Neural cell (in vitro differentiated cells): ENCODE measurements at regions not wholly inside any gene's neighbourhood (a gene's known extent, or its start where the extent isn't known, plus 50 kb on each side); places are given as distances from the start of the nearest gene placed in this dataset.

Experiments
- H2AFZ ChIP-seq: fragments of 200-600, 300-800 bp; sonication (generic), shearing (Covaris generic); 2 replicates; pipeline ENCODE4 v1.6.0; 2014; ENCODE audit warnings: low read depth, mild to moderate bottlenecking, antibody characterized with exemption, low read length, moderate library complexity
- H3F3A ChIP-seq: fragments of 200-600 bp; shearing (Covaris generic); 2 replicates; pipeline ENCODE4 v1.6.1; 2016; ENCODE audit warnings: mild to moderate bottlenecking, moderate library complexity, mixed read lengths, antibody characterized with exemption, low read length; ENCODE audit not compliant: insufficient read depth, poor library complexity, severe bottlenecking
- H3K27ac ChIP-seq: fragments of 200-600, 300-800 bp; sonication (generic), shearing (Covaris generic); 2 replicates; pipeline ENCODE4 v1.5.1; 2014; ENCODE audit warnings: mild to moderate bottlenecking, low read length, moderate library complexity
- H3K27me3 ChIP-seq: fragments of 300-800, 200-600 bp; sonication (generic), shearing (Covaris generic); 2 replicates; pipeline ENCODE4 v1.6.0; 2014; ENCODE audit warnings: mild to moderate bottlenecking, low read depth, low read length, moderate library complexity; ENCODE audit not compliant: insufficient read depth
- H3K36me3 ChIP-seq: fragments of 300-800, 200-600 bp; sonication (generic), shearing (Covaris generic); 2 replicates; pipeline ENCODE4 v1.5.1; 2014; ENCODE audit warnings: mild to moderate bottlenecking, antibody characterized with exemption, low read length, moderate library complexity; ENCODE audit not compliant: insufficient read depth
- H3K4me2 ChIP-seq: fragments of 300-800, 200-600 bp; sonication (generic), shearing (Covaris generic); 2 replicates; pipeline ENCODE4 v1.6.0; 2014; ENCODE audit warnings: mild to moderate bottlenecking, low read length
- H3K4me3 ChIP-seq: fragments of 300-800, 200-600 bp; sonication (generic), shearing (Covaris generic); 2 replicates; pipeline ENCODE4 v1.5.1; 2014; ENCODE audit warnings: mild to moderate bottlenecking, low read length, moderate library complexity
- H3K79me2 ChIP-seq: fragments of 200-600 bp; shearing (Covaris generic); replicated peaks from 2 replicates; pipeline ENCODE4 v1.6.0; 2014; ENCODE audit warnings: mild to moderate bottlenecking, low read length, moderate library complexity; ENCODE audit not compliant: insufficient read depth
- H3K9ac ChIP-seq: fragments of 300-800, 200-600 bp; sonication (generic), shearing (Covaris generic); 2 replicates; pipeline ENCODE4 v1.6.1; 2016; ENCODE audit warnings: mild to moderate bottlenecking, low read length, mixed read lengths
- H3K9me2 ChIP-seq: fragments of 200-600 bp; shearing (Covaris generic); 2 replicates; pipeline ENCODE4 v1.6.1; 2016; ENCODE audit warnings: mild to moderate bottlenecking, low read length, mixed read lengths; ENCODE audit not compliant: insufficient read depth
- H3K9me3 ChIP-seq: fragments of 200-600, 300-800 bp; sonication (generic), shearing (Covaris generic); 2 replicates; pipeline ENCODE4 v1.6.1; 2016; ENCODE audit warnings: mild to moderate bottlenecking, mixed run types, low read length, moderate library complexity, mixed read lengths
- H4K20me1 ChIP-seq: fragments of 200-600 bp; shearing (Covaris generic); 2 replicates; pipeline ENCODE4 v1.6.1; 2016; ENCODE audit warnings: mild to moderate bottlenecking, mixed run types; ENCODE audit not compliant: insufficient read depth
- CTCF ChIP-seq: fragments of 450-650 bp; IDR thresholded peaks from 2 replicates; pipeline ENCODE4 v1.5.1; 2014; ENCODE audit warnings: antibody characterized with exemption, mild to moderate bottlenecking, moderate library complexity; ENCODE audit not compliant: poor library complexity, severe bottlenecking
- EP300 ChIP-seq: fragments of 450-650 bp; conservative IDR thresholded peaks from 2 replicates; pipeline ENCODE4 v1.6.1; 2014; ENCODE audit warnings: antibody characterized with exemption, mild to moderate bottlenecking, moderate library complexity; ENCODE audit not compliant: poor library complexity, severe bottlenecking
- EZH2 ChIP-seq: fragments of 200-600, 300-800 bp; shearing (Covaris generic), sonication (generic); IDR thresholded peaks from 2 replicates; pipeline ENCODE4 v1.6.1; 2014; ENCODE audit warnings: antibody characterized with exemption, low read length, borderline replicate concordance, mild to moderate bottlenecking; ENCODE audit not compliant: insufficient read depth, poor library complexity, severe bottlenecking
- MXI1 ChIP-seq: fragments of 450-650 bp; conservative IDR thresholded peaks from 2 replicates; pipeline ENCODE4 v1.6.1; 2014; ENCODE audit warnings: antibody characterized with exemption, mild to moderate bottlenecking; ENCODE audit not compliant: poor library complexity, severe bottlenecking
- POLR2AphosphoS5 ChIP-seq: IDR thresholded peaks from 2 replicates; pipeline ENCODE4 v1.6.1; 2012
- RAD21 ChIP-seq: fragments of 450-650 bp; conservative IDR thresholded peaks from 2 replicates; pipeline ENCODE4 v1.6.1; 2014; ENCODE audit warnings: antibody characterized with exemption, mild to moderate bottlenecking, moderate library complexity
- REST ChIP-seq: IDR thresholded peaks from 2 replicates; pipeline ENCODE4 v1.6.1; 2012; ENCODE audit warnings: borderline replicate concordance
- SMC3 ChIP-seq: fragments of 450-650 bp; conservative IDR thresholded peaks from 2 replicates; pipeline ENCODE4 v1.6.1; 2014; ENCODE audit warnings: antibody characterized with exemption, mild to moderate bottlenecking, moderate library complexity; ENCODE audit not compliant: poor library complexity
- TAF1 ChIP-seq: IDR thresholded peaks from 2 replicates; pipeline ENCODE4 v1.6.1; 2012; ENCODE audit warnings: low read depth

GRCh38 chr6:21827425-21828202 lies 234.1 kb downstream of the SOX4 start:
- H3K9me2 ChIP-seq = no peaks in the 10 kb centered on the region
- H3F3A ChIP-seq = peaks cover 4% of the 10 kb centered on the region
- TF ChIP-seq REST (no peak), MXI1 (no peak), SMC3 (no peak), EZH2 (no peak), POLR2AphosphoS5 (no peak), EP300 (no peak)
- no peak overlapping the region for H3K4me3 ChIP-seq
- H3K4me2 ChIP-seq = no peak overlapping the region
- H3K27me3 ChIP-seq = no peaks in the 10 kb centered on the region
- H3K79me2 ChIP-seq = peaks cover 8% of the 10 kb centered on the region
- no peak overlapping the region for H2AFZ ChIP-seq
- H4K20me1 ChIP-seq = no peaks in the 10 kb centered on the region
- H3K36me3 ChIP-seq = no peaks in the 10 kb centered on the region
- no peak overlapping the region for H3K27ac ChIP-seq
- no peaks in the 10 kb centered on the region for H3K9me3 ChIP-seq
- no peak overlapping the region for H3K9ac ChIP-seq

- Histone ChIP-seq H3K9me3 (no peaks in the 10 kb centered on the region), H4K20me1 (no peaks in the 10 kb centered on the region), H3F3A (peaks cover 4% of the 10 kb centered on the region), H3K4me2 (no peak overlapping the region), H3K9me2 (no peaks in the 10 kb centered on the region), H3K36me3 (no peaks in the 10 kb centered on the region), H3K4me3 (no peak overlapping the region), H3K79me2 (peaks cover 8% of the 10 kb centered on the region), H3K27me3 (no peaks in the 10 kb centered on the region), H3K9ac (no peak overlapping the region), H3K27ac (no peak overlapping the region), H2AFZ (no peak overlapping the region)
- TF ChIP-seq SMC3 = no peak
- no peak for TF ChIP-seq CTCF
- TF ChIP-seq MXI1 = no peak
- no peak for TF ChIP-seq POLR2AphosphoS5
- TF ChIP-seq TAF1 = no peak
- TF ChIP-seq REST = no peak
- no peak for TF ChIP-seq EZH2
- TF ChIP-seq EP300 = no peak
- TF ChIP-seq RAD21 = no peak
Measured at GRCh38 chr6:21828704-21829103, 235.2 kb downstream of the SOX4 start.
